ENCODE measurements at regions not wholly inside any gene's neighbourhood (a gene's known extent, or its start where the extent isn't known, plus 50 kb on each side); places are given as distances from the start of the nearest gene placed in this dataset.

GRCh38 chr12:118498171-118498570 is 121.8 kb downstream of the SUDS3 start:
- DNase-seq (ENCODE audit: low spot score): no peak
- no peak for TF ChIP-seq CTCF (IDR thresholded peaks at IDR 0.05; ENCODE audit: extremely low read depth, missing control alignments)

- TF ChIP-seq CTCF (IDR thresholded peaks at IDR 0.05; ENCODE audit: extremely low read depth, missing control alignments): no peak
- DNase-seq (ENCODE audit: low spot score): no peak
Measured at GRCh38 chr12:118500299-118500698, 123.9 kb downstream of the SUDS3 start.

GRCh38 chr12:118501489-118501888 is 125.1 kb downstream of the SUDS3 start:
- no peak for TF ChIP-seq CTCF (IDR thresholded peaks at IDR 0.05; ENCODE audit: extremely low read depth, missing control alignments)
- DNase-seq (ENCODE audit: low spot score): no peak

- no peak for TF ChIP-seq CTCF (IDR thresholded peaks at IDR 0.05; ENCODE audit: extremely low read depth, missing control alignments)
- no peak for DNase-seq (ENCODE audit: low spot score)
Measured at GRCh38 chr12:118503476-118503875, 127.1 kb downstream of the SUDS3 start.

- DNase-seq (ENCODE audit: low spot score): no peak
- TF ChIP-seq CTCF (IDR thresholded peaks at IDR 0.05; ENCODE audit: extremely low read depth, missing control alignments): no peak
Measured at GRCh38 chr12:118512669-118513068, 136.3 kb downstream of the SUDS3 start.

GRCh38 chr12:118513611-118514010 is 137.3 kb downstream of the SUDS3 start:
- TF ChIP-seq CTCF (IDR thresholded peaks at IDR 0.05; ENCODE audit: extremely low read depth, missing control alignments): no peak
- DNase-seq (ENCODE audit: low spot score): no peak

- no peak for DNase-seq (ENCODE audit: low spot score)
- no peak for TF ChIP-seq CTCF (IDR thresholded peaks at IDR 0.05; ENCODE audit: extremely low read depth, missing control alignments)
Measured at GRCh38 chr12:118514297-118514696, 137.9 kb downstream of the SUDS3 start.

Data from GM20000 (cell line).